GM10248 (cell line): ENCODE measurements at regions not wholly inside any gene's neighbourhood (a gene's known extent, or its start where the extent isn't known, plus 50 kb on each side); places are given as distances from the start of the nearest gene placed in this dataset.
"Not testable (repeated sequence)": the region's sequence is repeated elsewhere in the genome, so short reads cannot be mapped to it uniquely, and the experiment has no call there.

Source experiments
- CTCF ChIA-PET: fragments of 300-600 bp; sonication (Branson Sonifier 250); formaldehyde crosslinking; extraction: SDS; loops from one replicate; lab custom pipeline; 2021; ENCODE audit warnings: antibody characterized with exemption; lab: Yijun Ruan, JAX
- POLR2A ChIA-PET: fragments of 350-650 bp; sonication (Branson Sonifier 250); formaldehyde crosslinking; extraction: SDS; loops from one replicate; lab custom pipeline; 2020; ENCODE audit warnings: antibody characterized with exemption; lab: Yijun Ruan, JAX
- DNase-seq: peaks from one replicate; pipeline ENCODE4 v3.0.0; 2012; ENCODE audit errors: extremely low spot score
- TF ChIP-seq, protein P1 (sequence below): IDR thresholded peaks from 2 replicates; pipeline ENCODE4 v1.5.1; 2012; ENCODE audit warnings: mild to moderate bottlenecking, low read depth; ENCODE audit errors: extremely low read depth, missing control alignments, control extremely low read depth

DNA sequence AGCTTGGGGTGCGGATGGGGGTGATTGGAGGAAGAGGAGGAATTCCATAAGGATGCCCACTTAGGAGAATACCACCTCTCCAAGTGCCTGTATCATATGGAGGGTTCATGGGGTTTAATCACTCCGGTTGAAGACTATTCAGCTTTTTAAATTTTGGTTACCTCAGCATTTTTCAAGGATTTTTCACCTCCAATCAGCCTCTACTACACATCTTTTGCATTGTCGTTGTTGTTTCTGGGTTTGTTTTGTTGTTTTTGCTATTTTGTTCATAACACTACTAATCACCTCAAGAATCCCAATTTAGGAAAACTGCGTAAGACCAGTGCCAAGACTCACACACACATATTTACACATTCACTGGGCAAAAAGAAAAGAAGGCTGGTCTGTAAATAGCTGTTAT is 619.5 kb upstream of the CDH5 start:
- TF ChIP-seq, protein P1, sequence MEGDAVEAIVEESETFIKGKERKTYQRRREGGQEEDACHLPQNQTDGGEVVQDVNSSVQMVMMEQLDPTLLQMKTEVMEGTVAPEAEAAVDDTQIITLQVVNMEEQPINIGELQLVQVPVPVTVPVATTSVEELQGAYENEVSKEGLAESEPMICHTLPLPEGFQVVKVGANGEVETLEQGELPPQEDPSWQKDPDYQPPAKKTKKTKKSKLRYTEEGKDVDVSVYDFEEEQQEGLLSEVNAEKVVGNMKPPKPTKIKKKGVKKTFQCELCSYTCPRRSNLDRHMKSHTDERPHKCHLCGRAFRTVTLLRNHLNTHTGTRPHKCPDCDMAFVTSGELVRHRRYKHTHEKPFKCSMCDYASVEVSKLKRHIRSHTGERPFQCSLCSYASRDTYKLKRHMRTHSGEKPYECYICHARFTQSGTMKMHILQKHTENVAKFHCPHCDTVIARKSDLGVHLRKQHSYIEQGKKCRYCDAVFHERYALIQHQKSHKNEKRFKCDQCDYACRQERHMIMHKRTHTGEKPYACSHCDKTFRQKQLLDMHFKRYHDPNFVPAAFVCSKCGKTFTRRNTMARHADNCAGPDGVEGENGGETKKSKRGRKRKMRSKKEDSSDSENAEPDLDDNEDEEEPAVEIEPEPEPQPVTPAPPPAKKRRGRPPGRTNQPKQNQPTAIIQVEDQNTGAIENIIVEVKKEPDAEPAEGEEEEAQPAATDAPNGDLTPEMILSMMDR: no peak
- no peak for DNase-seq
- ChIA-PET POLR2A (no interaction called here), CTCF (interaction anchor here (1.4 to 1.5 kb wide), 2 partner anchors 11 to 14 kb away, joined by 3 to 4 read pairs; no protein-coding TSS in a partner anchor)

DNA sequence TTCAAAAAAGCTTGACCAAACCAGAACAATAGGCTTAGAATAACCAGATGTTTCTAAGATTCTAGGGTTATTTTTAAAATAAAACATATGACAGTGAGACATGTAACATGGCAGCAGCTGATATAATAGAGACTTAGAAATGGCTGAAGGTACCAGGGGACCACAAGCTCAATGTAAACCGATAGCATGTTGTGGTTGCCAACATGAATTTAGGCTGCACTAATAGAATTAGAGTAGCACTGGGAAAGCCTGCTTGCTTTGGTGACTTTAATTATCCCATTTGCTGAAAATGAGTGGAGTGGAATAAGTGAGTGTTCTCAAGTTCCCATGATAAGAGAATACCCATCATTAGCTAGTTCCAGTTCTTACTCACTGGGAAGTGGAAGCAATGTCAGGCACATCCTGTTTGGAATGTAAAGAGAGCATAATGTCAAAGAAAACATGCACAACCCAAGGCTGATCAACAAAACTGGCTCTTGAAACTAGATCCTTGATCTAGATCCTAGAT is 621.2 kb upstream of the CDH5 start:
- no peak for DNase-seq
- TF ChIP-seq, protein P1: no peak
- CTCF ChIA-PET: no interaction called here
- POLR2A ChIA-PET: no interaction called here

DNA sequence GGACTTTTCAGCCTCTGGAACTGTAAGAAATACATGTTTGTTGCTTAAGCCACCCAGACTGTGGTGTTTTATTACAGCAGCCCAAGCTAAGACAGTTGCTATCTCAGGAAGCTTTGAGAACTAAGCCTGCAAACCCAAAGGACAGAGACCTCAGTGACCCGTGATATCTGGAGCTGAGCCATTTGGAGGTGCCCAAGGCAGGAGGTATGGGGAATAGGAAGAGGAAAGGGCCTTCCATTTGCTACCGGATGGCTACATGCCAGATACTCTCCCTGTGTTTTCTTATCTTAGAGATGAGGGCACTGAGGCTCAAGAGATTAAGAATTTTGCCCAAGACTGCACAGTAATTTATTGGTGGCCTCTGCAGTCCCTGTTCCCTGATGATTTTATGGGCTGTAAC is 622.1 kb upstream of the CDH5 start:
- DNase-seq: no peak
- CTCF ChIA-PET: no interaction called here
- POLR2A ChIA-PET: no interaction called here
- TF ChIP-seq, protein P1: no peak

DNA sequence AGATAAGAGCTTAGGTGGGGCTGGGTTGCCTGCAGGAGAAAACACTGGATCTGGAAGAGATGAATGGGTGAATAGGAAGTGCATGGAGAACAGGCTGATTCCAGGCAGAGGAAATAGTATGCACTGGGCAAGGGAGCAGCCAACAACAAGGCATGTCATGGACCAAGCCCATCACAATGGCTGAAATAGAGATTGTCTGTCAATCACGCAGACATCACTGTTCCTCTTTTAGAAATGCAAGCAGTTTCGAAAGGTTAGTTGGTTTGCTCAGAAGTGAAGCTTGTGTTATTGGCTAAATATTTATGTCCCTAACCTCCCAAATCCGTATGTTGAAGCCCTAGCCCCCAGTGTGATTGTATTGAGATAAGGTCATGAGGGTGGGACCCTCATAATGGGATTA is 621.7 kb upstream of the CDH11 start:
- TF ChIP-seq, protein P1: no peak
- no peak for DNase-seq
- ChIA-PET CTCF (no interaction called here), POLR2A (no interaction called here)

DNA sequence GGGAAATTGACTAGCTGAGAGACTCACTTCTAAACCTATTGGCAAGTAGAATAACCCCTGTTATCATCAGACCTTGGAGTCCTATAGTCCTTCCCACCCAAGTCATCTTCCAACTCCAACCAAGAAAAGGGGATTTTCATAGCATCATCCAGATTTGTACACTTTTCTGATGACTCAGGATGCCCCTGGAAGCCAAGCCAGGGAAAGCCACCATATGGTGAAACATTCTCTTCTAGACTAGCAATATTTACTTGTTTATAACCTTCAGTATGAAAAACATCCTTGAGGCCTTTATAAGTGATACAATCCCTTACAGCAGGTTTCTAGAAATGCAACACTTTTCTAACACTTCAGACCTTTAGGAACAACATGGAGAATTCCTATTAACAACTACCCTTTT is 618.8 kb upstream of the CDH11 start:
- ChIA-PET CTCF (no interaction called here), POLR2A (no interaction called here)
- no peak for DNase-seq
- TF ChIP-seq, protein P1: no peak

DNA sequence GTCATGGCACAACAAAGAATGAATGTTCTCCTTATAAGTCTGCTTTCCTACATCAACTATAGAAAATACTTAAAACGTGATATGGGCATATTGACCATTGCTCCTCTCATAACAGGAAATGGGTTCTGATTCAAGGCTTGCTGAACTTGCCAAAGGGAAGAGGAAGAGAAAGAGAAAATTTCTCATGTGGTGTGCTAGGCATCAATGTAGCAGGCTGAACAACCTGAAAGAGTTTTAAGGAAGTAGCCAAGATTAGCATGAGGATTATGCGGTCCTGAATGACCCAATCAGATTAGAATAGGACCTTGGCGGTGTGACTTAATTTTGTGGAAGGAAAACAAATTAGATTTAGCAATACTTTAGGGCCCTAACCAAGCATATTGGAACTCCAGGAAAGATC is 617.7 kb upstream of the CDH11 start:
- POLR2A ChIA-PET: no interaction called here
- TF ChIP-seq, protein P1: no peak

DNA sequence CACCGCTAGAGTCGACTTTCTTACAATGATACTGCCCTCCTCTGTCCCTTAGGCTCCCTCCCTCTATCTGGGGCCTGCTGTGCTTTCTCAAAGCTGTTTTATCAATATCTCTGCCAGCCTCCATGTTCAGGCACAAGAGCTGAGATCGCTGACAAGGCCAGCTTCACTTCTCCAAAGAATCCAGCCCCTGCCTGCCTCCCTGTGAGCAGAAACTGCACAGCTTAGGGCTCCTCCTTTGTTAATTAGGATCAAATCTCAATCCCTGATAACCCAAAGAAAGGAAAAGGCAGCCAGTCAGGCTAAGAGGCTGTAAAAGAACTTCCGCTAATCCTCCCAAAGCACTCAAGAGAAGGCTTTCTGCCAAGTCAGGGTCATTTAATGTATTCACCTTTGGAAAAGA is 616.0 kb upstream of the CDH11 start:
- no peak for DNase-seq
- POLR2A ChIA-PET: no interaction called here
- CTCF ChIA-PET: no interaction called here
- TF ChIP-seq, protein P1: no peak

More for the DNA sequence above, 617.7 kb upstream of the CDH11 start:
- CTCF ChIA-PET: no interaction called here
- no peak for DNase-seq

DNA sequence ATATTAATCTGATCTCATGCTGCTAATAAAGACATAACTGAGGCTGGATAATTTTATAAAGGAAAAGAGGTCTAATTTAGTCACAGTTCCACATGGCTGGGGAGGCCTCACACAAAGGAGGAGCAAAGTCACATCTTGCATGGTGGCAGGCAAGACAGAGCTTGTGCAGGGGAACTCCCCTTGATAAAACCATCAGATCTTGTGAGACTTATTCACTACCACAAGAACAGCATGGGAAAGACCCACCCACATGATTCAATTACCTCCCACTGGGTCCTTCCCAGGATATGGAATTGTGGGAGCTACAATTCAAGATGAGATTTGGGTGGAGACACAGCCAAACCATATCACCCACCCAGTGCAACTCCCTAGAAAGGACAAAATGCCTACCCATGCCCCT is 613.8 kb upstream of the CDH11 start:
- CTCF ChIA-PET, DNase-seq, POLR2A ChIA-PET: not testable (repeated sequence)
